Nucleus accumbens (tissue), 56 donors: ENCODE measurements at regions not wholly inside any gene's neighbourhood (a gene's known extent, or its start where the extent isn't known, plus 50 kb on each side); places are given as distances from the start of the nearest gene placed in this dataset.
"Not testable (repeated sequence)": the region's sequence is repeated elsewhere in the genome, so short reads cannot be mapped to it uniquely, and the experiment has no call there.

Source experiments
- DNase-seq, 56 donors: peaks; one replicate each; lab custom pipeline; 2025; lab: John Stamatoyannopoulos, UW

DNA sequence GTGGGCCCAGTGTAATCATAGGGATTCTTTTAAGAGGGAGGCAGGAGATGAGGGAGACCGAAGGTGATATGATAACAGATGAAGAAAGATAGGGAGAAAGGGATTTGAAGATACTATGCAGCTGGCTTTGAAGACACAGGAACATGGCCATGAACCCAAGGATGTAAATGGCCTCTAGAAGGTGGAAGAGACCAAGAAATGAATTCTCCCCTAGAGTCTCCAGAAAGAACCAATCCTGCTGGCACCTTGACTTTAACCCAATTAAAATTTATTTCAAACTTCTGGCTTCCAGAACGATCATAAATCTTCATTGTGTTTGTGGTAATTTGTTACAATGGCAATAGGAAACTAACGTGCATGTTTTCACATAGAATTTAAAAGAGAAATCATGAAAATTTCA lies 95.0 kb upstream of the GORAB start:
- no peak for DNase-seq

DNA sequence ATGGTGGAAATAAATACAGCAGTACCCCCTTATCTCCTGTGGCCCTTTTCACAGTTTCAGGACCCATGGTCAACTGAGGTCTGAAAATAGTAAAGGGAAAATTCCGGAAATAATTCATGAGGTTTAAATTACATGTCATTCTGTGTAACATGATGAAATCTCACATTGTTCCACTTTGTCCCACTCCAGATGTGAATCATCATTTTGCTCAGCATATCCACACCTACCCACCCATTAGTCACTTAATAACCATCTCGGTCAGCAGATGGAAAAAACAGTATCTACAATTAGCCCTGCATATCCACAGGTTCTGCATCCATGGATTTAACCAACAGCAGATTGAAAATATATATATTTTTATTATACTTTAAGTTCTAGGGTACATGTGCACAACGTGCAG lies 86.9 kb upstream of the GORAB start:
- no peak for DNase-seq

DNA sequence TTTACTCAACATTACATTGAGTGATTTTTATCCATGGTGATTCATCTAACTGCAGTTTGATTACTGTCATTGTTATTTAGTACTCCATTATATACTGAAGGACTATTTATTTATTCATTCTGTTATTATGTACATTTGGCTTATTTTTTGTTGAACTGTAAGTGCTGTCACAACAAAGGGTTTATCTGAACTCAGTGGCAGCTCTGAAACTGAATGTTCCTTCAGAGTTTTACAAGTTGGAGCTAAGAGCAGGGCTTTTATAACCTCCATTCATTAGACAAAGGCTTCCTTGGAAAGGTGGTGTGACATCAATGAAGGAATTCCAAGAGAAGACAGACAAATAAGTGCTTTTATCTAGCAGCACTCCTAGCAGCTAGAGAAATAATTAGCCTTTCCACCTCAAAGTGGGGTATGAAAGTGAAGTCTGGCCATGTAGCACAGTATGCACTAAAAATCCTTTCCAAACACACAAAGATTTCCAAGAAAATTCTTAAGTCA lies 83.3 kb upstream of the GORAB start:
- no peak for DNase-seq

DNA sequence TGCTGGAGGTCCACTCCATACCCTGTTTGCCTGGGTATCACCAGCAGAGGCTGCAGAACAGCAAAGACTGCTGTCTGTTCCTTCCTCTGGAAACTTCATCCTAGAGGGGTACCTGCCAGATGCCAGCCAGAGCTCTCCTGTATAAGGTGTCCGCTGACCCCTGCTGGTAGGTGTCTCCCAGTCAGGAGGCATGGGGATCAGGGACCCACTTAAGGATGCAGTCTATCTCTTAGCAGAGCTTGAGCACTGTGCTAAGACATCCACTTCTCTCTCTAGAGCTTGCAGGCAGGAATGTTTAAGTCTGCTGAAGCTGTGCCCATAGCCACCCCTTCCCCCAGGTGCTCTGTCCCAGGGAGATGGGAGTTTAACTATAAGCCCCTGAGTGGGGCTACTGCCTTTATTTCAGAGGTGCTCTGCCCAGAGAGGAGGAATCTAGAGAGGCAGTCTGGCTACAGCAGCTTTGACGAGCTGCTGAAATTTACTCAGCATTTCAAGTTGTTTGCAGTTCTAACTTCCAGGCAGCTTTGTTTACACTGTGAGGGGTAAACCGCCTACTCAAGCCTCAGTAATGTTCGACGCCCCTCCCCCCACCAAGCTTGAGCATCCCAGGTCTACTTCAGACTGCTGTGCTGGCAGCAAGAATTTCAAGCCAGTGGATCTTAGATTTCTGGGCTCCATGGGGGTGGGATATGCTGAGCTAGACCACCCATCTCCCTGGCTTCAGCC lies 74.5 kb upstream of the GORAB start:
- DNase-seq, result not testable (repeated sequence)

DNA sequence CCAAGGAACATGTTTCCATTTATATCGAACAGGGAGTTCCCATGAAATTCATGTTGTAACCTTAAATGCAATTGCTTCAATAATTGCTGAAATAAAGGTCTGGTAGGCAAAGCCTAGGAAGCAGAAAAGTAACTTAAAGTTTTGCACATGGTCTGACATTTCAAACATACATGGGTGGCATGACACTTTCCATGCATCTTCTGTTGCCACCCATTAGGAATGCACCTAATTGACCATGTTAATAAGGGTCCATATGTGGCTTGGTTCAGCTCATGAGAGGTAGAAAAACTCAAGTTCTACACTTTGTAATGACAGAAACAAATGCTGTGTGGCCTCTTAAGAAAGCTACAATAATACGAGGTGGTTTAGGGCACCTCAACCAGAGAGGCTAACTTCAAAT lies 72.0 kb upstream of the GORAB start:
- no peak for DNase-seq

DNA sequence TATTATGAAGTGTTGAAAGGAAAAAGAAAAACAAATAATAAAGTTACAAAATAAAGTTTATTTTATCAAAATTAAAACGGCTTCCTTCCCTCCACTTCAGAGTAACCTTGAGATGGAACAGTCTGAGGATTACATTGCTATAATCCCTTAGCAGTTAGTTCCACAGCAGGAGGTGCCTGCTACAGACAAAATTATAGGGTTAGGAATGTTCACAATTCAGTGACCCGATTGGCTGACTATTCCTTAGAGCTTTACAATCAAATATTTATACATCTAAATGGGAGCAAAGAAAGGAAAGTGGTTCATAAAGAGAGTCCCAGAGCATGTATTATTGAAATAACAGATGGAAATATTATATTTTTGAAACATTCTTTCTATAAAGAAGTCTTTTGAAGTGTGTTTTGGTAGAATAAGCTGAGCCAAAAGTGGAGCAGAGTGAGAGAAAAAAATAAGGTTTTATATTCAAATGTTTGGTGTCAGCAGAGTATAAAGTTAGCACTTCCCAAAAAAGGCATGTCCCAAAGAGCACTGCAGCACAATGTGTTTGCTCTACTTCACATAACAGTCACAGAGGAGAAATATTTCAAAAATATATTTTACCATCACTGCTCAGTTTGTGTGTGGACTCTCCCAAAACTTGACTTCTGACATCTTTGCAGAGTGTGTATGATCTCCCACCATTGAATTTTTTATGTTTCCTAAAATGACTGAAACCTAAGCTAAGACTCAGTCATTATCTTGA lies 71.4 kb upstream of the GORAB start:
- no peak for DNase-seq

DNA sequence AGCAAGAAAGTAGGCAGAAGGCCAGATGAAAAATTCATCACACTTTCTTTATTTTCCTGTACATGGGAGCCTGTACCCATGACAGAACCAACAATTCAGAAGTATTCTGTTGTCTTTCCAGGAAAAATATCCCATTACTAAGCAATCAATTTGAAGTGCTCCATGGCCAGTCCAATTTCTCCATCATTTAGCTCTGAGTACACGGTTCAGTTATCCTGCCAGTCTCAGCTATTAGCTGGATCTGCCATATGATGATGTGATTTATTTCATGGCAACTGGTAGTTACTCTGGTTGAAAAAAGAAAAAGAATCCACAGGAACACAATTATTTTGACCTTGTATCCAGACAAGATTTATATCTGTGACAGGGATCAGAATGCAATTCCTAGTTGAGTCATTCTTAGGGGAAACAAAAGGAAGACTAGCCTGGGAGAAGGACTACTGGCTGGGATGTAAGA lies 70.6 kb upstream of the GORAB start:
- no peak for DNase-seq

DNA sequence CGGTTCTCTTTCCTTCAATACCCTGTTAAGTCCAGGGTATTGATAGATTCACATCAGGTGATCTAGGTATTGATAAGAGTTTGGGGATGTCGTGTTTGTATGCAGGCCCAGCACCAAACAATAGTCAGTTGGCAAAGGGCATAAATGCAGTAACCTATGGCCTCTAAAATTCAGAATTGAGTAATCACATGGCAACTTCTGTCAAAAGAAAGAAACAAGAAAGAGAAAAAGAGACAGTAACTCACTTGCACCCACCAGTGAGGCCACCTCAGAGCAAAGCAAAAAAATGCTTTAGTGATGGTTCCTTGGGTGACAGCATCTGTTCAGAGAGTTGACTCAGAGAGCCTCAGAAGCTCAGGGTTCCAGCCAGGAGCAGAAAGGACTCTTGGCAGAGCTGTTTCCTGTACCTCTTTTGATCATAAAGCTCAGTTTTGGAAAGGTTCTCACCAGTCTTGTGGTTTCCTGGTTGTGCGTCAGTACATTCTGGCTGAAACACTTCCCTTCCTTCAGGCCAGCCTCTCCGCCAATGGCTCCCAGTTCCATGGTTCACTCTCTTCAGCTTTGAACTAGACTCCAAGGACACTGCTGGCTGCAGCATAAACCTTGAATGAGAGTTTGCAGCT lies 70.1 kb upstream of the GORAB start:
- no peak for DNase-seq

DNA sequence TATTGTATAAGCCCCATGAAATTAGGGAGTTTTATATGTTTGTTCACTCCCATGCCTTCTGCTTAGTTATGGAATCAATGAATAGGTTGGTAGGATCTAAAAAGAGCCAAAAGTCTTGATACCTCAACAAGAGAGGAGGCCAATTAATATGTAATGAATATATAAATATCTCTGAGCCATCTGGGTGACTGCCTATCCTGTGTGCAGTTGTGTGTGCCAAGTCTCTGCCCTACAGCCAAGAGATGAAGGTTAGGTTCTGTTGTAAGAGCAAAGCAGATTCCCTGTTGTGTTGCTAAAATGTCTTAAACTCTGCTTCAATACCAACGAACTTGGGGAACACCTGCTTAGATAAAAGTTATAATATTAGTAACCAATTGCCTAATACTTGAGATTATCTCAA lies 61.8 kb upstream of the GORAB start:
- no peak for DNase-seq

DNA sequence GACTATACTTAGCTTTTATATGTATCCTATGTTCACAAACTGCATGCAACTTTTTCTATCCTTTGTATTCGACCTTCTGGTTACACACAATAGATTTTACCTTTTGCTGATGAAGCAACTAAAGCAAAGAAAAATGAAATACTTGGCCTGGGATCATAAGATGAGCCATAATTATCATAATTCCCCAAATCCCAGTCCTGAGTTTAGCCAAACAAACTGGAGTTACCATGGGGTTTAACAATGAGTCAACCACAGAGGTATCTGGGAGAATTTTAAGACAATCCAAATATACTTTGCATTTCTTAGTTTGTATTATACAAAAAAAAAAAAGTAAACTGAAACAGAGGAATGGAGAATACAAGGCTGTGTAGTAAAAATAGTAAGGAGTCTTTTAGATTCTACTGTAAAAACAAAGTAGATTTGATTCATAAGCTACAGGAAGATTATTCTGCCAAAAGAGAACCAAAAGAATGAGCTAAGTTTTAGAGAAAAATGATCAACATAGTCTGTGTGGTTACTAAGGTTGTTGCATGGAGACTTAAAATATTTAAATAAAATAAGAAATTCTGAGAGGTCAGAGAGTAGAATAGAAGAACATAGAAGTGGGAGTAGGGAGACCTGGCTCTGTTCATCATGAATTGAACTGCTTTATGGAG lies 60.4 kb upstream of the GORAB start:
- DNase-seq, result no peak

DNA sequence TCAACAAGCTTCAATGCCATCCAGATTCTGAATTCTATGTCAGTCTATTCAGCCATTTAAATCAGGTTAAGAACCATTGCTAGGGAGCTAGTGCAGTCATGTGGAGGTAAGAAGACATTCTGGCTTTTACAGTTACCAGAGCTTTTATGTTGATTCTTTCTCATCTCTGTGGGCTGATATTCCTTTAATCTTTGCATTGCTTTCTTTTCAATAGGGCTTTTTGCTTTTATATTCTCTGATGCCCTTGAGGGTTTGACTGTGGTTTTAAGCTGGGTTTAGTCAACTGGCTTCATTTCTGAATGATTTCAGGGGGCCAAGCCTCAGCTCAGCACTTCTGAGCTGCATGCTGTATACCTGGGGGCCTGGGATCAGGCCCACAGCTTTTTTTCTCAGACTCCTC lies 51.0 kb upstream of the GORAB start:
- no peak for DNase-seq
